ENCODE measurements at regions not wholly inside any gene's neighbourhood (a gene's known extent, or its start where the extent isn't known, plus 50 kb on each side); places are given as distances from the start of the nearest gene placed in this dataset.

DNA sequence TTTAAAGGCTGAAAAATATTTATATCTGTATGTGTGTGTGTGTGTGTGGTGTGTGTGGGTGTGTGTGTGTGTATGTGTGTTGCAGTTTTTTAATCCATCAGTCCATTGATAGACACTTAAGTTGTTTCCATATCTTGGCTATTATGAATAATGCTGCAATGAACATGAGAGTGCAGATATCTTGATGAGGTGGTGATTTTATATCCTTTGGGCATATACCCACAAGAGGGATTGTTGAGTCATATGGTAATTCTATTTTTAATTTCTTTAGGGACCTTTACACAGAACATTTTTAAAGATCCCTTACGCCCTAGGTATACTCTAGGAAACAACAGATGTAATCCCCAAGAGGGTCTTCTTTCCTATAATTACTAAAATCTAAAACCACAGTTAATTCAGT, 154.5 kb upstream of the CLEC14A start:
- no peak for TF ChIP-seq MED8 (CRISPR knock-in tag; IDR thresholded peaks at IDR 0.05; ENCODE audit: insufficient replicate concordance)
- TF ChIP-seq, protein P1, sequence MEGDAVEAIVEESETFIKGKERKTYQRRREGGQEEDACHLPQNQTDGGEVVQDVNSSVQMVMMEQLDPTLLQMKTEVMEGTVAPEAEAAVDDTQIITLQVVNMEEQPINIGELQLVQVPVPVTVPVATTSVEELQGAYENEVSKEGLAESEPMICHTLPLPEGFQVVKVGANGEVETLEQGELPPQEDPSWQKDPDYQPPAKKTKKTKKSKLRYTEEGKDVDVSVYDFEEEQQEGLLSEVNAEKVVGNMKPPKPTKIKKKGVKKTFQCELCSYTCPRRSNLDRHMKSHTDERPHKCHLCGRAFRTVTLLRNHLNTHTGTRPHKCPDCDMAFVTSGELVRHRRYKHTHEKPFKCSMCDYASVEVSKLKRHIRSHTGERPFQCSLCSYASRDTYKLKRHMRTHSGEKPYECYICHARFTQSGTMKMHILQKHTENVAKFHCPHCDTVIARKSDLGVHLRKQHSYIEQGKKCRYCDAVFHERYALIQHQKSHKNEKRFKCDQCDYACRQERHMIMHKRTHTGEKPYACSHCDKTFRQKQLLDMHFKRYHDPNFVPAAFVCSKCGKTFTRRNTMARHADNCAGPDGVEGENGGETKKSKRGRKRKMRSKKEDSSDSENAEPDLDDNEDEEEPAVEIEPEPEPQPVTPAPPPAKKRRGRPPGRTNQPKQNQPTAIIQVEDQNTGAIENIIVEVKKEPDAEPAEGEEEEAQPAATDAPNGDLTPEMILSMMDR (CRISPR knock-in tag; IDR thresholded peaks at IDR 0.05) = no peak
- TF ChIP-seq ZNF121 (CRISPR knock-in tag; IDR thresholded peaks at IDR 0.05) = no peak
- TF ChIP-seq RORA (CRISPR knock-in tag; IDR thresholded peaks at IDR 0.05) = no peak
- no peak for TF ChIP-seq SIN3A (IDR thresholded peaks at IDR 0.05; ENCODE audit: borderline replicate concordance, low read depth, low read length)
- TF ChIP-seq ZNF280B (CRISPR knock-in tag; IDR thresholded peaks at IDR 0.05; ENCODE audit: borderline replicate concordance) = no peak
- TF ChIP-seq ZBTB8A (CRISPR knock-in tag; IDR thresholded peaks at IDR 0.05; ENCODE audit: borderline replicate concordance, low read depth) = no peak

Measured in HepG2 (cell line).